HEK293 (cell line): ENCODE measurements at regions not wholly inside any gene's neighbourhood (a gene's known extent, or its start where the extent isn't known, plus 50 kb on each side); places are given as distances from the start of the nearest gene placed in this dataset.

Experiments used
- HOXA7 ChIP-seq: sonication (generic); formaldehyde crosslinking; IDR thresholded peaks from 2 replicates; pipeline ENCODE4 v1.8.1; 2022; ENCODE audit warnings: missing genetic modification reagents, borderline replicate concordance
- ZNF202 ChIP-seq: fragments of 450-650 bp; formaldehyde crosslinking; IDR thresholded peaks from 2 replicates; pipeline ENCODE4 v1.5.1; 2016; ENCODE audit warnings: missing biosample characterization, missing genetic modification characterization, borderline replicate concordance
- ZNF366 ChIP-seq: fragments of 450-650 bp; formaldehyde crosslinking; conservative IDR thresholded peaks from 2 replicates; pipeline ENCODE4 v1.5.1; 2016; ENCODE audit warnings: missing biosample characterization, missing genetic modification characterization
- ZNF426 ChIP-seq: fragments of 450-650 bp; formaldehyde crosslinking; IDR thresholded peaks from 2 replicates; pipeline ENCODE4 v1.5.1; 2017; ENCODE audit warnings: missing biosample characterization, missing genetic modification characterization, mild to moderate bottlenecking, inconsistent platforms, moderate library complexity

- TF ChIP-seq ZNF426 (tag by site-specific recombination): no peak
- no peak for TF ChIP-seq ZNF366 (tag by site-specific recombination)
- TF ChIP-seq HOXA7: no peak
- no peak for TF ChIP-seq ZNF202 (tag by site-specific recombination)
Measured at GRCh38 chr7:113491305-113491704, 373.0 kb upstream of the SMIM30 start.
